ENCODE measurements at regions not wholly inside any gene's neighbourhood (a gene's known extent, or its start where the extent isn't known, plus 50 kb on each side); places are given as distances from the start of the nearest gene placed in this dataset.
A peak's percentile ranks its signal among the peaks of the same experiment; 100 is the strongest.
"Not testable (repeated sequence)": the region's sequence is repeated elsewhere in the genome, so short reads cannot be mapped to it uniquely, and the experiment has no call there.

DNA sequence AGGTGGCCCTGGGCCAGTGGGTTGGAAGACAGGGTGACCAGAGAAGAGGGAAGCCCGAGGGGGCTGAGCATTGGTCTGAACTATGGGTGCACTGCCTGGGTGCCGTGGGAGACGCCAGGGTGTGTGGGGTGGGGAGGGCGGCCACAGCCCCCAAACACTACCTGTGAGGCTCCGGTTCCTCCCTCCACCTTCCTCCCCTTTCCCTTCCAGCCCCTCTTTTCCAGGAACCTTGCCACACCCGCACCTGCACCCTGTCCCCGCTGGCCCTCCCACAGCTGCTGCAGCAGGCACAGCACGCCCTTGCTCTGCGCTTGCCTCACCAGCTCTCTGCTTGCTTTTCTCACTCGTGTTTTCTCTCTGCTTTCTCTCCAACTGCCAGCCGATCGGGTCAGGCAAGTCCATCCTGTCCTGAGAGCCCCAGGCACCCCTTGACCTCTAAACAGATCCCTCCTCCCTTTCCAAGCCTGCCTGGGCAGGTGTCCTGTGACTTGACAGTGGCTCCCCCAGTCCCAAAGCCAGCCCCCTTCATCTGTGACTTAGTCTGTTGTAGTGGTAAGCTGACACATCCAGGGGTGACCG lies 193.7 kb downstream of the MSX2 start:
- no peak for DNase-seq (ENCODE audit: low spot score)

DNA sequence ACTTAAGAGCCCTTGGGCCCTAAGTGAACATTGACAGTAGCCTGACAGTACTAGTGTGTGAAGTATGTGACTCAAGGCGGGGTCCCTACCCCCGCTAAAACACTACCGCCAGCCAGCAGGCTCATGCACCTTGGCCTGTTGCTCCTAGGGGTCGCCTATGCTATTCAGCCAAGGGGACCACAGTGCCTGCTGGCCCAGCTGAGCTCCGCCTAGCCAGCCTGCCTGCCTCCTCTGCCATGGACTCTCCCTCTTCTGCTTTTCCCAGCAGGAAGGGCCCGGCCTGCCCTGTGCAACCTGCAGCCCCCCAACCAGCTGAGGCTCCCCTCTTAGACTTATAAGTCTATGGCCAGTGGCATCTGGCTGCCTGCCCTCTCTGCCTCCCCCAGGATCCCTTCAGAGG lies 193.1 kb downstream of the MSX2 start:
- DNase-seq (ENCODE audit: low spot score): not testable (repeated sequence)

DNA sequence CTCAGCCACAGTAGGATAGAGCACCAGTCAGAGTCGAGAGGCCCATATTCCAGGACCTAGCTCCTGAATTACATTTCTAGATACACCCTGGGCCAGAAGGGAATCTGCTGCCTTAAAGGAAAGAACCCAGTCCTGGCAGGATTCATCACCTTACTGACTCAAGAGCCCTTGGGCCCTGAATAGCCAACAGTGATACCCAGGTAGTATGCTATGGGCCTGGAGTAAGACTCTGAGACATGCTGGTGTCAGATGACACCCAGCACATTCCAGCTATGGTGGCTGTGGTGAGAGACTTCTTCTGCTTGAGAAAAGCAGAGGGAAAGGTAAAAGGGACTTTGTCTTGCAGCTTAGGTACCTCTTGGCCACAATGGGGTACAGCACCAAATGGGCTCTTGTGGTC lies 192.5 kb downstream of the MSX2 start:
- not testable (repeated sequence) for DNase-seq (ENCODE audit: low spot score)

DNA sequence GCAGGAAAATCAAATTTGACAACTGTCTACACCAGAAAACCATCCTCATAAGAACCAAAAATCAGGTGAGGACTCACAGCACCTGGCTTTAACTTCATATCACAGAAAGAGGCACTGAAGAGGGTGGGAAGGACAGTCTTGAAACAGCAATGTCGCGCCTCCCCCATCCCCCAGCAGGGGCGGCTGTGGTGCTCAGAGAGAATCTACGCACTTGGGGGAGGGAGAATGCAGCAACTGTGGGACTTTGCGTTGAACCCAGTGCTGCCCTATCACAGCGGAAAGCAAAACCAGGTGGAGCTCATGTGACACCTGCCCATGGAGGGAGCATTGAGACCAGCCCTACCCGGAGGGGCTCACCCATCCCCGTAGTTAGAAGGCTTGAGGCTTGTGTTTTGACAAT lies 191.8 kb downstream of the MSX2 start:
- DNase-seq (ENCODE audit: low spot score): no peak

DNA sequence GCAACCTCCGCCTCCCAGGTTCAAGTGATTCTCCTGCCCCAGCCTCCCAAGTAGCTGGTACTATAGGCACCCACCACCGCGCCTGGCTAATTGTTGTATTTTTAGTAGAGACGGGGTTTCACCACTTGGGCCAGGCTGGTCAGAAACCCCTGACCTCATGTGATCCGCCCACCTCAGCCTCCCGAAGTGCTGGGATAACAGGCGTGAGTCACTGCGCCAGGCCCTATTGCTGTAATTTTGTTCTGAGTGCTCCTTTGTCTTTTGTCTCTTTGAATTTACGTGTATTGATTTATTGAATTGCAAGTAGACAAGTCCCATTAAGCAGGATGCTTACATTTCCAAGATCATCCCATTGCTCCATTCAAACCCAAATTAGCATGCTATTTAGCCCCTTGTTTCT lies 186.7 kb downstream of the MSX2 start:
- DNase-seq (ENCODE audit: low spot score): no peak

DNA sequence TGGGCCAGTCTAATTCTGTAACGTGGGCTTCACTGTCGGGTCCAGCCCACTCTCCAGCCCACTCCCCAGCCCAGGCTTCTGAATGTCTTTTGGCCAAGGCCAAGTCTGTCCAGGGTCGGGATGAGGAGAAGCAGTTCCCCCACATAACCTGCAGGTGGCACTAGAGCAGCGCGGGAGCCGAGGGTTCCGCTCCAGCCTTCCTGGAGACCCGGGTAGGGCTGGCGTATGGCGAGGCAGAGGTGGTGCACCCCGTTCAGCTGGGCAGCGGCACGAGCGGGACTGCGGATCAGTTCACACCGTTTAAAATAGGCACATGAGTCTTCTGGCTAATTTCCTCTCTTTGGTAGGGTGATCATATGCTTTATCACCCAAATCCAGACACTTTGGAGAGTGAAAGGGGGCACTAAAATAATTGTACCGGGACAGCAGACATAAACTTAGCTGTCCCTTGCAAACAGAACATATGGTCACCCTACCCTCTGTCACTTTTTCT lies 185.9 kb downstream of the MSX2 start:
- DNase-seq (ENCODE audit: low spot score): peak; percentile 66

DNA sequence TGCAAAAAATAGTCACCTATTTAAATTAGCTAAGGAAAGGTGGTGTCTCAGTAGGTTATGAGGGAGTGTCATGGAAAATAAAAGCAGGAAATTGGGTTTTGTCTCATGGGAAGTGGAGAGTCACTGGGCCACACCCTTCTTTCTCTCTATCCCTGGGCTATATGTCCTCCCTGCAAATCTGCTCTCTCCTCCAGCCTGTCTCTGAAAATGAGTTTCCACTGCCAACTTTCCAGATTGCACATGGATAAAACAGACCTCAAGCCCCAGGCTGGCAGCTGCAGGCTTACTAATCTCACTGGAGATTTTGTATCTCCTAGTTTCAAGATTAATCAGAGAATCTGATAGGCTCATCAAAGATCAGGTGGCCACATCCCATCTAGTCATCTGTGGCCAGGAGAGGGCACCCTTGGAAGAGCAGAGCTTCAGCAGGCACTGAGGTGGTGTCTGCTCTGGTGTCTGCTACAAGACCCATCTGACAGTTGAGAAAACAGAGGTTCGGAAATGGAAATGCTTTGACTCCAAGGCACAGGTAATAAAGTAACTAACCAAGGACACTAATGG lies 178.9 kb downstream of the MSX2 start:
- no peak for DNase-seq (ENCODE audit: low spot score)

DNA sequence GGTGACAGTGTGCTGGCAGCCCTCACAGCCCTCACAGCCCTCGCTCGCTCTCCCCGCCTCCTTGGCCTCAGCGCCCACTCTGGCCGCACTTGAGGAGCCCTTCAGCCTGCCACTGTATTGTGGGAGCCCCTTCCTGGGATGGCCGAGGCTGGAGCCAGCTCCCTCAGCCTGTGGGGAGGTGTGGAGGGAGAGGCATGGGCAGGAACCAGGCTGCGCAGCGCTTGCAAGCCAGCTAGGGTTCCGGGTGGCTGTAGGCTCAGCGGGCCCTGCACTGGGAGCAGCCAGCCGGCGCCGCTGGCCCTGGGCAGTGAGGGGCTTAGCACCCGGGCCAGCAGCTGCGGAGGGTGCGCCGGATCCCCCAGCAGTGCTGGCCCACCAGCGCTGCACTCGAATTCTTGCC lies 177.0 kb downstream of the MSX2 start:
- DNase-seq (ENCODE audit: low spot score): no peak

DNA sequence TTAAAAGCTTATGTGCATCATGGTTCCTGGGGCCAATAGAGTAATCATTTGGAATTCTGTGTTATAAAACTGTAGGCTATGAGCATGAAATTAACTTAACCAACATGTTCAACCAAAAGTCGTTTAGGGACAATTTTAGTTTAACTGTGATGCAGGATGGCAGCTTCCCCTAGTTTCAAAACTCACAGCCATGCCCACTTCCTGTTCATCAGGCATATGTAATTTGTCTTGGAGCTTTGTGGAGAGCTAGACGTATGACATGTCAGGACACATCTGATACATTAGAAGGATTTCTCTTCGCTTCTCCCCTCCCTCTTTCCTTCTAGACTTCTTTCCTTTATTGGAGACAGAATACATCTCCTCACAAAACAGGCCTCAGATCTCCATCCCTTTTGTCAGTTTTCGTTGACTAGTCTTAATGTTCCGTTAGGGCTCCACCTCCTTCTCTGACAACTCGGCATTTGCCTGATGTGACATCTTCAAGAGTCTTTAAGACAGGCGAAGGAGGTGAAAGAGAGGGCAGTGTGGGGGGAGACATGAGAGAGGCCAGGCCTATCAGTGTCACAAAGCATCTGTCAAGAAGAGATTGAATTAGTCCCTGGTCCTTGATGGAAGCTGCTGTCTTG lies 176.0 kb downstream of the MSX2 start:
- no peak for DNase-seq (ENCODE audit: low spot score)

DNA sequence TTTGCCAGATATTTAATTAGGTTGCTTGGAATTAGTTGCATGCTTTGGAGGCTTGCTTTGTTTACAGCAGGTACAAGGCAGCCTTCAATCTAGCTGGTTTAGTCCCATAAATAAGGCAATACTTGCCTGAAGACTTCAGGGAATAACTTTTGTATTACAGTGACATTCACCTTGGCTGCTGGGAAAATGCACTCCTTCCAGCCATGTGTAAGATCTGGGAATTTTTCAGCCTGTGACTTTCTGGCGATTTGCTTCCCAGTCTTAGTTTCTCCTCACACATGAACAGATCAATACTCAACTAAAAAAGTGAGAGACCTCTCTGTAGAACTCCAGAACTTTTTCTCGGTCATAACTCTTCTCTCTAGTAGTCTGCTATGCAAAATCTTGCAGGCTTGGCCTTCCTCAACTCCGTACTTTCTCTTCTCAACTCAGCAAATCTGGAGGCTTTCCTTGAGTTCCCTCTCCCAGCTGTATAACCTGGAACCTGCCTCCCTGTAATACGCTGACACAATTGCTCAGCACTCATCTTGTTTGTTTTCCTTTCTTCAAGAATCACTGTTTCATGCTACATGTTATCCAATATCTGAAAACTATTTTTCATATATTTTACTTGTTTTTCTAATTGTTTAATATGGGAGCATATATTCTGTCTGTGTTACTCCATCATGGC lies 173.0 kb downstream of the MSX2 start:
- no peak for DNase-seq (ENCODE audit: low spot score)

DNA sequence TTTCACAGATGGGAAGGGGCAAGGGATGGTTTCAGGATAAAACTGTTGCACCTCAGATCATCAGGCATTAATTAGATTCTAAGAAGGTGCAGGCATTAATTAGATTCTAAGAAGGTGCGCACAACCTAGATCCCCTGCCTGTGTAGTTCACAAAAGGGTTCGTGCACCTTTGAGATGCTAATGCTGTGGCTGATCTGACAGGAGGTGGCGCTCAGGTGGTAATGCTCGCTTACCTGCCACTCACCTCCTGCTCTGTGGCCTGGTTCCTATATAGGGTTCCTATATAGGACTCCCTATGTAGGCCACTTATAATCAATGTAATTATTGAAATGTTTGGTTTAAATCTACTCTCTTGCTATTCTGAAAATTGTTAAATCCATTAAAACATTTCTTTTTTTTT lies 171.0 kb downstream of the MSX2 start:
- no peak for DNase-seq (ENCODE audit: low spot score)

DNA sequence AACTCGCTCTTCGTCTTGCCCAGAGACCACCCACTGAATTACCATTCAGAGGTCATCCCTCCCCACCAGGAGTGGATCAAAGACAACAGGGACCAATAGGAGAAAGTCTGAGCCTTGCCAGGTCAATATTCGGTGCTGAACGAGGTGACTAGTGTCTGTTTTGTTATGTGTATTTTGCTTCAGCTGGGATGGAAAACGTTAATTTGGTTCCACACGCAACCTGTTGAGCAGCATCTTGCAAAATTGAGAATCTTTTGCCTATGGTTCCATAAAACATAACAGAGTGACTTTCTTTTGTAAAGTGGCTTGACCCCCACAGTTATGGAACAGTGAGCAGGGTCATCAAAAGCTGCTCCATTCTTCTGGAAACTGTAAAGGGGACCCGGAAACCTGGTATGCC lies 168.4 kb downstream of the MSX2 start:
- DNase-seq (ENCODE audit: low spot score): no peak

DNA sequence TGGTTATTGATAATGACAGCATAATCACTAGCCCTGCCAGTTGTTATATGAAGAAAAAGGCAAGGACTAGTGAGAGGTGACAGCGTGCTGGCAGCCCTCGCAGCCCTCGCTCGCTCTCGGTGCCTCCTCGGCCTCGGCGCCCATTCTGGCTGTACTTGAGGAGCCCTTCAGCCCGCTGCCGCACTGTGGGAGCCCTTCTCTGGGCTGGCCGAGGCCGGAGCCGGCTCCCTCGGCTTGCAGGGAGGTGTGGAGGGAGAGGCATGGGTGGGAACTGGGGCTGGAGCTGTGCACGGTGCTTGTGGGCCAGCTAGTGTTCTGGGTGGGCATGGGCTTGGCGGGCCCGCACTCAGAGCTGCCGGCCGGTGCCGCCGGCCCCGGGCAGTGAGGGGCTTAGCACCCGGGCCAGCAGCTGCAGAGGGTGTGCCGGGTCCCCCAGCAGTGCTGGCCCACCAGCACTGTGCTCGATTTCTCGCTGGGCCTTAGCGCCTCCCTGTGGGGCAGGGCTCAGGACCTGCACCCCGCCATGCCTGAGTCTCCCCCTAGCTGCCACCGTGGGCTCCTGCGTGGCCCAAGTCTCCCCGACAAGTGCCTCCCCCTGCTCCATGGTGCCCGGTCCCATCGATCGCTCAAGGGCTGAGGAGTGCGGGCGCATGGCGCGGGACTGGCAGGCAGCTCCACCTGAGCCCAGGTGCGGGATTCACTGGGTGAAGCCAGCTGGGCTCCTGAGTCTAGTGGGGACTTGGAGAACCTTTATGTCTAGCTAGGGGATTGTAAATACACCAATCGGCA lies 156.2 kb downstream of the MSX2 start:
- not testable (repeated sequence) for DNase-seq (ENCODE audit: low spot score)

DNA sequence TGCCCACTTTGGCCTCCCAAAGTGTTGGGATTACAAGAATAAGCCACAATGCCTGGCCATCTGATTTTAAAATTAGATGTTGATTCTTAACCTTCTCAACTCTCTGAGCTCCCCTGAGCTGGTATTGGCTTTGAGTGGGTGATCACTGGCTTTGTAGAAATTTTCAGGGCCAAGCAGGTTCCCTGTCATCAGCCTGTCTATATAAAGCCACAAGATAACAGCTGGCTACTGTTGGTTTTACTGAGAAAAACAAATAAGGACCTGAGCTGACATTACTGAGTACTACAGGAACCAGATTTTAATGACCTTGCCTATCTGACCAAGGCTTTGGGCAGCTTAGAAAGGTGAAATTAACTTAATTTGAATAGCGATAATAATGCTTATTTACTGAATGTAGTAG lies 153.6 kb downstream of the MSX2 start:
- no peak for DNase-seq (ENCODE audit: low spot score)

DNA sequence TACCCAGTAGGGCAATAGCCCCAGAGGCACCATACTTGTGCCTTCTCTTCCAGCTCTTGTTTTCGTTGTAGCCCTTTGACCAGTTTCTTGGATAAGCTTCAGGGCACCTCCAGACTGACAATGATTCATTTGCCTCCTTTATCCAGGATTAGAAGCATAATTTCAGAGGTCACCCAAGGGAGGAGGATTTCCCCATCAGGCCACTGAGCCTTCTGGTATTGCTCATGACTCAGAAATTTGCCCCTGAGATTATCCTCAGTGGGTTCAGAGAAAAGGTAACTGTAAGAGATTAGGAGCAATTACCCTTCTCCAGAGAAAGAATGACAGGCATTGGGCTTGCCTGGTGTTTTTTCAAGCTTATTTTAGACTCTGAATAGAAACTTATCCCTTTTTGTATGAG lies 147.9 kb downstream of the MSX2 start:
- no peak for DNase-seq (ENCODE audit: low spot score)

DNA sequence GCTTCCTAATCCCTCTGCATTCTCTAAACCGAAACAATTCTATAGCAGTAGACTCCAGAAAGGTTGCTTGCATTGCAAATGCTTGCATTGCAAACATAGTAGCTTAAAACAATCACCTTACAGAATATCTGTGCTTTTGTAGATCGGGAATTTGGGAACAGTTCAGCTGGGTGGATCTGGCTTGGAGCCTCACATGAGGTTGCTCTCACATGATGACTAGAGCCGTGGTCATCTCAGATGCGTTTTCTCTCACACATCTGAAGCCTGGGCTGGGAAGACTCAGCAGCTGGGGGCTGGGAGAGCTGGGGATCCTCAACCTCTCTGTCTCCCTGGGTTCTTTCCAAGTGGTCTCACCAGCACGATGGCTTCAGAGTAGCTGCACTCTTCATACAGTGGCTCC lies 127.8 kb downstream of the MSX2 start:
- DNase-seq (ENCODE audit: low spot score): no peak

DNA sequence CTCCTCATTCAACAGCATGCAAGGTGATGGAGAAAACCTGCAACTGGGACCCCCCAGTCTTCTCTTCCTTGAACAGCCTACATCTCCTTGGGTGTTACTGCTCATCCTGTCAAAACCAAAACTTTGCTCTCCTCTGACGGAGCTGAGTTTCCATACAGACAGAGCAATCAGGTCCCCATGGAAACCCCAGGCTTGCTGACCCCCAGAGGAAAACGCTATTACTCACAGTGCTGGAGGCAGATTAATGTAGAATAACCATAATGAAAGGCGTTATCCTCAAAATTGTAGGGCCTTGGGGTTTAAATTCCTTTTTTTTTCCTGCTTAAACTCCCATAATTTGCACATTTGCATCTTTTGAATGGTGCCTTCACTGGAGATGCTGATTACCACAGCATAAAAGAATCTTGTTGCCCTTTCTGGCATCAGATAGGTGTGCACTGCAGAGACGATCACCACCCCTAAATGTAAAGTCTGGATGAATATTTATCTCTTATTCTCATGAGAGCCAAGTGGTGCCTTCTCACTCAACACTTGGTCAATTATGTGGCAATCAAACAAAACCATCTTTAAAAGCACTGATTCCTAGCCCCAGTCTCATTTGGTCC lies 126.3 kb downstream of the MSX2 start:
- no peak for DNase-seq (ENCODE audit: low spot score)

DNA sequence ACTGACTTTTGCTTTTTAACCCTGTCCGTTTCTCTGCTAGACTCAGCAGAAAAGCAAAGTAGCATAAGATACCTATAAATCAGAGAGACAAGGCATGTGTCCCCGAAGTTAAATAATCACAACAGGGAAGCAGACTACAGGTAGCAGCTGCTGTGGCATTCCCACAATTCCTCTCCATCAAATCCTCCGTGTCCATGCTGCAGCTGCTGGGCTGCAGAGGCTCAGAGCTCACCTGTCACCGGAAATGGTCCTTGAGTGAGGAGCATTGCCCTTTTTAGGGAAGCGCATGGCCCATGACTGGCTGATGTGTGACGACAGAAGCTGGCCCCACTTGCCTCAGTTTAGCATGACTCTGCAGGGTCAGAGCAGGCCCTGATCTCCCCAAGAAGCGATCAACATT lies 125.0 kb downstream of the MSX2 start:
- DNase-seq (ENCODE audit: low spot score): no peak

DNA sequence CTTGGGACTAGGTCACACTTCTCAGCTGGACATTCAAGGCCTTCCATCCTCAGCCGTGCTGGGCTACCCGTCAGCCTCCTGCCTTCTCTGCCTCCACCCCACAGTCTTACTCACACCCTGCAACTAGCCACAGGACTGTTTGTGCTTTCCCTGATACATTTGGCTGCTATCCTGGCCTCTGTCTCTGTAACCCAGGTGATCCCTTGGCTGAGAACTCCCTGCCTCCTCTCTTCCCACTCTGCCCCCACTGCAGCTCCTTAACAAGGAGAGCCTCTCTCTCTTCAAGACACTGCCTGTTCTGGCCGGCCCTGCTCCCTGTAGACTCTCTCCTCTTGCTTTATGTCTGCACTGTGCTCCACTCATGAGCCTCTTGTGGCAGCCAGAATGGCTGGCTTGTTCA lies 120.6 kb downstream of the MSX2 start:
- DNase-seq (ENCODE audit: low spot score): no peak

DNA sequence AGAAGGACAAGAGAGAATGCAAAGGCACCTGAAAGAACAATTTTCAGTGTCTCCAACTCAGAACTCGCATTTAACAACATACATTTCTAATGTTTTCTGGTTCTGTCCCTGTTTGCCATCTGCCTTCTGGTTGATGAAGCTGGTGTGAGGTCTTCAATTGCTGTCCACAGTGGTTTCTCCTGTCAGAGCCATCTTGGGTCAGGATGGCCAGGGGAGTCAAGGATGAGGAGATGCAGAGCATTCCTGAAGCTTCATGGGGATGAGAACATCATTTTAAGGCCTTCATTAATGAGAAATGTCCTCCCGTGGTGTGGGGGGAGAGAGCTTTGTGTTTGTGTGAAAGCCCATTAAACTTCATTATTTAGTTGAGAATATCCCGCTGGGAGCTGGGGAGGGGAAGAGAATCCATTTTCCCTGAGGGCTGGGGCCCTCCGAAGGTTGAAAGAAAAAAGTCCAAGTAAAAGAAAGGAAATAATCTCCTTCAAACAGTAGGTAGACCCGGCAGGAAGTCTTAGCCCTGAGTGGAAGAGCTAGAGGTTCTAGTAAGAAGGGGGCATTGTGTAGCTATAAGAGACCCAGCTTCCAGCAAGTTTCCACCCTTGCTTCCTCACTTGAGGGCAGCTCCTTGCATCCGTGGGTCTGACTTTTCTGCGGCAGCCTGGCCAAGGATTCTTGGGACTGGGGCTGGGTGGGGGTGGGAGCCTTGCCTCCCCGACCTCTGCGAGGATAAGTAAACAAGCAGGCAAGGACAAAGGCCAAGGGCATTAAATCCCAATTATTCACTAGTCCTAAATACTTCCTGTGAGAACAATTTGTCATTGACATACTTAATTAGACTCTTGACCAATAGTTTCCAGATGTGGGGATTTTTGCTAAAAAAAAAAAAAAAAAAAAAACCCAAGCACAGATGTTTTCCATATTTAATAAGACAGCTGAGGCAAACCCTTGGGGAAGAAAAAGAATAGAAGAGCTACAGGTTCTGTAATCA lies 119.2 kb downstream of the MSX2 start:
- DNase-seq (ENCODE audit: low spot score): no peak

DNA sequence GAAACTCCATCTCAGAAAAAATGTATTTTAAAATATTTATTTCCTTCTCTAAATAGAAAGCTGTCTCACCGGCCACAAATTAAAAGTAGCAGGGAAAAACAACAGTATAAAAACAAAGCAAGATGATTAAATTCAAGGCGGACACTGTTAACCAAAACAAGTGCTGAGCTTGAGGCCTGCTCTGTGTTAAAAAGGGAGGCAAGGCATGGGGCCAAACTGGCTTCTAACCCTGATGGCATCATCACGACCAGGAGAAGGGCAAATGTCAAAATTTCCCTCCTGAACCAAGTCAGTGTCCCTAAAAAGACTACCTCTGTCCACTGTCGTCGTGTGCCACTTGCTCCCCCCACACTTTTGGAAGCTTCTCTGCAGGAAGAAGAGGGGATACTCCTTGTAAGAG lies 116.1 kb downstream of the MSX2 start:
- no peak for DNase-seq (ENCODE audit: low spot score)
